Spleen (tissue), 11 donors: ENCODE measurements at regions not wholly inside any gene's neighbourhood (a gene's known extent, or its start where the extent isn't known, plus 50 kb on each side); places are given as distances from the start of the nearest gene placed in this dataset.

ENCODE experiments used
- DNase-seq: peaks from one replicate; pipeline ENCODE4 v3.0.0-alpha.2; 2020
- H3K27ac ChIP-seq, 8 donors: fragments of 200-600 bp; sonication (generic) in 7 of 8; 1 replicate in 4 of 8; 2 replicates in 4 of 8; pipeline versions ENCODE4 v1.5.0 to v1.8.0; 2016 to 2021; ENCODE audit warnings: inconsistent platforms in 4 of 8, mild to moderate bottlenecking in 4 of 8, moderate library complexity in 1 of 8
- H3K27me3 ChIP-seq, 7 donors: fragments of 200-600 bp; sonication (generic) in 6 of 7; replicated peaks in 1 of 7; 1 replicate in 4 of 7; 2 replicates in 3 of 7; pipeline versions ENCODE4 v1.5.0 to v1.8.0; 2016 to 2021; ENCODE audit warnings: inconsistent platforms in 3 of 7, mild to moderate bottlenecking in 1 of 7
- H3K36me3 ChIP-seq, 6 donors: fragments of 200-600 bp; sonication (generic) in 5 of 6; 1 replicate in 4 of 6; 2 replicates in 2 of 6; pipeline versions ENCODE4 v1.5.0 to v1.8.0; 2016 to 2021; ENCODE audit warnings: inconsistent platforms in 2 of 6
- H3K4me1 ChIP-seq, 6 donors: fragments of 200-600 bp; sonication (generic) in 5 of 6; 1 replicate in 3 of 6; 2 replicates in 3 of 6; pipeline versions ENCODE4 v1.5.0 to v1.8.0; 2016 to 2021; ENCODE audit warnings: inconsistent platforms in 3 of 6
- H3K4me3 ChIP-seq, 8 donors: fragments of 200-600 bp; sonication (generic) in 7 of 8; 1 replicate in 4 of 8; 2 replicates in 4 of 8; pipeline versions ENCODE4 v1.5.0 to v1.8.0; 2016 to 2021; ENCODE audit warnings: inconsistent platforms in 4 of 8, mild to moderate bottlenecking in 4 of 8, moderate library complexity in 2 of 8
- H3K9me3 ChIP-seq, 8 donors: fragments of 200-600 bp; sonication (generic) in 7 of 8; 1 replicate in 4 of 8; 2 replicates in 4 of 8; pipeline versions ENCODE4 v1.5.0 to v1.8.0; 2016 to 2021; ENCODE audit warnings: inconsistent platforms in 4 of 8
- POLR2A ChIP-seq, 3 donors: fragments of 450-650 bp; IDR thresholded peaks; one replicate each; pipeline ENCODE4 v1.5.1; 2017; ENCODE audit warnings: antibody characterized with exemption in 3 of 3, mild to moderate bottlenecking in 1 of 3
- POLR2AphosphoS5 ChIP-seq, 3 donors: sonication (generic); formaldehyde crosslinking; IDR thresholded peaks; one replicate each; pipeline ENCODE4 v1.5.1; 2017; ENCODE audit warnings: antibody characterized with exemption in 3 of 3
- WGBS, 5 donors: extraction: QIAGEN DNeasy Blood & Tissue Kit in 3 of 5; methylation state at CpG; one replicate each; pipeline versions ENCODE4 v1.1.5 to v1.1.7; 2013 to 2018; 5-methylcytosine and 5-hydroxymethylcytosine counted together
- intact Hi-C: fragments of 100-400 bp; cut with DNase I; formaldehyde crosslinking; loops from one replicate; pipeline ENCODE4 v1.15.0; 2023; ENCODE audit warnings: low total_unique reads
- TF ChIP-seq, protein P1 (sequence below), 11 experiments: fragments of 200-600 bp in 7 of 11; fragments of 450-650 bp in 4 of 11; sonication (generic) in 4 of 11; IDR thresholded peaks in 8 of 11; conservative IDR thresholded peaks in 3 of 11; 1 replicate in 7 of 11; 2 replicates in 4 of 11; pipeline versions ENCODE4 v1.4.0 to v1.8.0; 2016 to 2021; ENCODE audit warnings: antibody characterized with exemption in 11 of 11, inconsistent platforms in 4 of 11, mild to moderate bottlenecking in 1 of 11
- donor health status: healthy with polysubstance abuse.
- donor health status: DM: no; HTN: no; CAD: no; lungs with moderate emphysema.
- donor health status: DM: no; HTN: no; CAD: no.
- donor health status: Bipolar disorder and iron deficiency.
- donor health status: healthy.
- donor health status: DM: no; HTN: no; CAD: no.
- donor health status: DM: yes; HTN: yes; CAD: no.

DNA sequence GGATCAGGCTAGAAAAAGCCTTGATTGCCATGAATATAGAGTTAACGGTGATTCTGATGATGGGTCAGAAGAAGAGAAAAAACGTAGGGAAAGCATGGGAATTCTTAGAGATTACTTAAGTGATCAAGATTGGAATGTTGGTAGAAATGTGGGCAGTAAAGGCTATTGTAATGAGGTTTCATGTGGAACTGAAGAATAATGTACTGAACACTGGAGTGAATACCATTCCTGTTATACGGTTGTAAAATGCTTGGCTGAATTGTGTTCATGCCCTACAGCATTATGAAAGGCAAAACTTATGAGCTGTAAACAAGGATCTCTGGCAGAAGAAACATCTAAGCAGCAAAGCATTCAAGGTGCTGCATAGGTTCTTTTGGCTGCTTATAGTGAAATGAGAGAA is 414.1 kb upstream of the CBLB start:
- H3K9me3 ChIP-seq, result no peaks in the 10 kb centered on the region
- intact Hi-C loops, result no loop called here
- 86 to 96% (median 90%) methylated on average over 3 of the region's 3 CpGs for WGBS, 5 donors
- no peaks in the 10 kb centered on the region for H3K4me1 ChIP-seq
- H3K36me3 ChIP-seq, result no peaks in the 10 kb centered on the region
- H3K27me3 ChIP-seq, result no peaks in the 10 kb centered on the region
- TF ChIP-seq, protein P1, sequence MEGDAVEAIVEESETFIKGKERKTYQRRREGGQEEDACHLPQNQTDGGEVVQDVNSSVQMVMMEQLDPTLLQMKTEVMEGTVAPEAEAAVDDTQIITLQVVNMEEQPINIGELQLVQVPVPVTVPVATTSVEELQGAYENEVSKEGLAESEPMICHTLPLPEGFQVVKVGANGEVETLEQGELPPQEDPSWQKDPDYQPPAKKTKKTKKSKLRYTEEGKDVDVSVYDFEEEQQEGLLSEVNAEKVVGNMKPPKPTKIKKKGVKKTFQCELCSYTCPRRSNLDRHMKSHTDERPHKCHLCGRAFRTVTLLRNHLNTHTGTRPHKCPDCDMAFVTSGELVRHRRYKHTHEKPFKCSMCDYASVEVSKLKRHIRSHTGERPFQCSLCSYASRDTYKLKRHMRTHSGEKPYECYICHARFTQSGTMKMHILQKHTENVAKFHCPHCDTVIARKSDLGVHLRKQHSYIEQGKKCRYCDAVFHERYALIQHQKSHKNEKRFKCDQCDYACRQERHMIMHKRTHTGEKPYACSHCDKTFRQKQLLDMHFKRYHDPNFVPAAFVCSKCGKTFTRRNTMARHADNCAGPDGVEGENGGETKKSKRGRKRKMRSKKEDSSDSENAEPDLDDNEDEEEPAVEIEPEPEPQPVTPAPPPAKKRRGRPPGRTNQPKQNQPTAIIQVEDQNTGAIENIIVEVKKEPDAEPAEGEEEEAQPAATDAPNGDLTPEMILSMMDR (IDR thresholded peaks at IDR 0.05 in 8 of 11, conservative IDR thresholded peaks at IDR 0.05 in 3 of 11), result no peak
- TF ChIP-seq POLR2AphosphoS5 (IDR thresholded peaks at IDR 0.05) (no peak), POLR2A (IDR thresholded peaks at IDR 0.05) (no peak)
- no peak overlapping the region for H3K4me3 ChIP-seq
- no peak for DNase-seq
- H3K27ac ChIP-seq, result no peak overlapping the region

DNA sequence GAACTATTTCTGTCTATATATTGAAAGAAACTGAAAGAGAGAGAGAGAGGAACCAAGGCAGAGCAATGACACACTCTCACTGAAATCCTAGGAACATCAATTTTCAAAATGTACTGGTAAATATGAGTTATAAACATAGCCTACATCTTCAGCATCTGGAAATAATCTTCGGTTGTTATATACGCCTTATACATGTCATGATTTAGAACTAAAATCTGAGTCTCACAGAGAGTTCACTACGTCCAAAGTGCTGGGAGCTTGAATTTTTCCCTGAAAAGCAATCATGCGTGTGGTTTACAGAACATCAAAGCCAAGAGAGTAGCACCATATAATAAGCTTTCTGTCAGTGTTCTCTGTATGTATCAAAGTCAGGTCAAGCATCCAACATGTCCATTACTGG is 420.0 kb upstream of the CBLB start:
- Histone ChIP-seq H3K4me3 (no peak overlapping the region), H3K9me3 (no peaks in the 10 kb centered on the region), H3K27ac (no peak overlapping the region), H3K27me3 (no peaks in the 10 kb centered on the region), H3K36me3 (no peaks in the 10 kb centered on the region), H3K4me1 (no peaks in the 10 kb centered on the region)
- TF ChIP-seq POLR2AphosphoS5 (IDR thresholded peaks at IDR 0.05), result no peak
- TF ChIP-seq, protein P1 (IDR thresholded peaks at IDR 0.05 in 8 of 11, conservative IDR thresholded peaks at IDR 0.05 in 3 of 11), result no peak
- no peak for TF ChIP-seq POLR2A (IDR thresholded peaks at IDR 0.05)
- intact Hi-C loops, result no loop called here
- 91 to 95% (median 93%) methylated on average over 4 of the region's 4 CpGs for WGBS, 5 donors
- DNase-seq, result no peak

DNA sequence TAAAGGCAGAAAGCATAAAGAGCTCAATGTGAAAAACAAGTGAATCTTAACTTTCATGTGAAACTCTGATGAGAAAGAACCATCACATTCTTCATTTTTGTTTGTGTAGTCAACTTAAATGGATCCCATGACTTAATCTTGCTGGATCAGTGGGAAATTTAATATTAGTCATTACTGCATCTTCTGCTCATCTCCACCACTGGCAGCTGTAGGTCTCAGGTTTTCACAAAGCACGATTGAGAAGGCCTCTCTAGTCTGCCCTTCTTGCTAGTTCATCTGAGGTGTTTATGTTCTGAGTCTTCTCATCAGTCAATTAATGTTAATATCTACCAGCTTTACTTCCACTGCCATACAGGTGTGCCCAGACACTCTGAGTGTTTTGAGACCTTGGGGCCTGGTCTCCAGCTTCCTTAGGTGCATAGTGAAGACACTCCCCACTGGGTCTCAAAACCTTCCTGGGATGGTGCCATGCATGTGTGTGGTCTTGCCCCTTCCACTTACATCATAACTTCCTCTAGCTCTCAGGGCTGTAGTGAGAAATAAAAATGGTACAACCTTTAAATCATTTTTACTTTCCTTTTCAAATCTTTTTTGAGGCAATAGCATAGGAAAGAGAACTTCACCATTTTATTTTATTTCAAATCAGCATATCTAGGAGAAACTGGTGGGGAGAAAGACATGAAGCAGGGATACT is 421.6 kb upstream of the CBLB start:
- Histone ChIP-seq H3K4me3 (no peak overlapping the region), H3K9me3 (no peaks in the 10 kb centered on the region), H3K27ac (no peak overlapping the region), H3K36me3 (no peaks in the 10 kb centered on the region), H3K27me3 (no peaks in the 10 kb centered on the region), H3K4me1 (no peaks in the 10 kb centered on the region)
- WGBS, 5 donors, result 70 to 95% (median 90%) methylated on average over 1 of the region's 1 CpG
- intact Hi-C loops, result no loop called here
- DNase-seq, result no peak
- TF ChIP-seq, protein P1 (IDR thresholded peaks at IDR 0.05 in 8 of 11, conservative IDR thresholded peaks at IDR 0.05 in 3 of 11), result no peak
- TF ChIP-seq POLR2A (IDR thresholded peaks at IDR 0.05), result no peak
- no peak for TF ChIP-seq POLR2AphosphoS5 (IDR thresholded peaks at IDR 0.05)

DNA sequence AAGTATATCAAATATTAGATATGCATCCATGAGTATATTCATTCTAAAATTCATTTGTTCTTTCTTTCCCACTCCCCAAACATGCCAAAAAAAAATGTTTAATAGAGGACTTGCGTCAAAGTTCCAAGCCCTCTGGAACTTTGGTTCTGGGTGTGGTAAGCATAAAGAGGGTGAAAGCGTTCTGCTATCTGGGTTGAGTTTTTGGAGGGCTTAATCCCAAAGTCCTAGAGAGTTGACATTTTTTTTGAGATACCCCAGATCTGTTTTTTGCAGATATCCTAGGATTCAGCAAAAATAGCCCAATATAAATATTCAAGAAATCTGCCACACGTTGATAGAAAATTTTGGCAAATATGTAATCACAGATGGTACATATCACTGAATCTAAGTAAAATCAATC is 424.3 kb upstream of the CBLB start:
- 88 to 94% (median 93%) methylated on average over 3 of the region's 3 CpGs for WGBS, 5 donors
- intact Hi-C loops, result no loop called here

More for the DNA sequence above, 424.3 kb upstream of the CBLB start:
- no peak for TF ChIP-seq POLR2A (IDR thresholded peaks at IDR 0.05)
- TF ChIP-seq POLR2AphosphoS5 (IDR thresholded peaks at IDR 0.05), result no peak
- H3K9me3 ChIP-seq, result no peaks in the 10 kb centered on the region
- DNase-seq, result no peak
- no peaks in the 10 kb centered on the region for H3K36me3 ChIP-seq
- no peak overlapping the region for H3K27ac ChIP-seq
- no peak overlapping the region for H3K4me3 ChIP-seq
- H3K27me3 ChIP-seq, result no peaks in the 10 kb centered on the region
- H3K4me1 ChIP-seq, result no peaks in the 10 kb centered on the region
